HepG2 (cell line): ENCODE measurements at regions not wholly inside any gene's neighbourhood (a gene's known extent, or its start where the extent isn't known, plus 50 kb on each side); places are given as distances from the start of the nearest gene placed in this dataset.

Source experiments
- ATAC-seq: fragments of 200-7000 bp; cut with Tn5 transposase; 3 replicates; pipeline ENCODE4 v1.9.1; 2020; ENCODE audit warnings: mild to moderate bottlenecking, moderate library complexity
- BruUV-seq: library from RNA; stranded (reverse); fragments of 400-500 nt; replicated peaks from 2 replicates; lab custom pipeline; 2021; lab: Mats Ljungman, UMichigan
- CTCF ChIA-PET: fragments of 300-600 bp; formaldehyde crosslinking; extraction: SDS; loops from one replicate; lab custom pipeline; 2021; ENCODE audit warnings: low total read pairs, inconsistent platforms, low intra/inter-chr PET ratio; lab: Yijun Ruan, JAX
- POLR2A ChIA-PET: fragments of 350-600 bp; sonication (Branson Sonifier 250); formaldehyde crosslinking; loops from one replicate; lab custom pipeline; 2020; ENCODE audit warnings: antibody characterized with exemption, inconsistent platforms; lab: Yijun Ruan, JAX
- DNase-seq: peaks from one replicate; pipeline ENCODE4 v3.0.0-alpha.2; 2015; ENCODE audit warnings: low spot score
- FAIRE-seq: peaks from 3 replicates; lab custom pipeline; 2011; peaks lifted over from hg19 to GRCh38; lab: Jason Lieb, UNC
- H2AFZ ChIP-seq: one replicate; pipeline ENCODE4 v1.6.1; 2011; ENCODE audit warnings: low read length, inconsistent platforms
- H3K27ac ChIP-seq: fragments of 300-600 bp; 3 replicates; pipeline ENCODE4 v1.8.0; 2011; ENCODE audit warnings: mixed run types, mild to moderate bottlenecking, mixed read lengths, low read length, inconsistent platforms; ENCODE audit not compliant: insufficient read depth; ENCODE audit errors: extremely low read length
- H3K27me3 ChIP-seq, 2 experiments: fragments of 200-600 bp in 1 of 2; 2 replicates in 1 of 2; 3 replicates in 1 of 2; pipeline versions ENCODE4 v1.6.0 to v1.8.0; 2011; ENCODE audit warnings: low read length in 2 of 2, mild to moderate bottlenecking in 2 of 2, moderate library complexity in 2 of 2, inconsistent platforms in 1 of 2; ENCODE audit not compliant: insufficient read depth in 2 of 2, control insufficient read depth in 1 of 2
- H3K36me3 ChIP-seq, 2 experiments: fragments of 200-600 bp in 1 of 2; replicated peaks in 1 of 2; 2 replicates in 1 of 2; 3 replicates in 1 of 2; pipeline versions ENCODE4 v1.5.1 to v1.8.0; 2011; ENCODE audit warnings: low read length in 2 of 2, inconsistent platforms in 1 of 2; ENCODE audit not compliant: insufficient read depth in 2 of 2, control insufficient read depth in 1 of 2
- H3K4me1 ChIP-seq: 2 replicates; pipeline ENCODE4 v1.5.1; 2012; ENCODE audit warnings: low read length, inconsistent platforms; ENCODE audit not compliant: insufficient read depth
- H3K4me2 ChIP-seq: 2 replicates; pipeline ENCODE4 v1.6.0; 2011; ENCODE audit warnings: low read depth, low read length, inconsistent platforms
- H3K4me3 ChIP-seq, 3 experiments: fragments of 200-600 bp in 1 of 3; sonication (generic), shearing (Covaris generic) in 1 of 3; replicated peaks in 1 of 3; 2 replicates each; pipeline ENCODE4 v1.5.1; 2011 to 2016; ENCODE audit warnings: low read length in 3 of 3, inconsistent platforms in 2 of 3, low read depth in 2 of 3, mild to moderate bottlenecking in 2 of 3, control low read depth in 1 of 3, mixed read lengths in 1 of 3; ENCODE audit not compliant: insufficient read depth in 1 of 3
- H3K79me2 ChIP-seq: one replicate; pipeline ENCODE4 v1.6.1; 2011; ENCODE audit warnings: low read length, inconsistent platforms; ENCODE audit not compliant: insufficient read depth
- H3K9ac ChIP-seq: 2 replicates; pipeline ENCODE4 v1.6.0; 2011; ENCODE audit warnings: mild to moderate bottlenecking, low read depth, low read length, inconsistent platforms; ENCODE audit not compliant: insufficient read depth
- H3K9me3 ChIP-seq: 2 replicates; pipeline ENCODE4 v1.5.1; 2012; ENCODE audit warnings: mild to moderate bottlenecking, low read length
- H4K20me1 ChIP-seq: 2 replicates; pipeline ENCODE4 v1.6.0; 2011; ENCODE audit warnings: inconsistent platforms, mild to moderate bottlenecking, low read length, moderate library complexity; ENCODE audit not compliant: insufficient read depth
- ATF7 ChIP-seq, 2 experiments: fragments of 450-650 bp in 1 of 2; sonication (generic) in 1 of 2; formaldehyde crosslinking in 1 of 2; IDR thresholded peaks; 2 replicates each; pipeline versions ENCODE4 v1.4.0 to v1.6.1; 2016 to 2020; ENCODE audit warnings: antibody characterized with exemption in 1 of 2, mild to moderate bottlenecking in 1 of 2, missing genetic modification reagents in 1 of 2
- BHLHE40 ChIP-seq: IDR thresholded peaks from 2 replicates; pipeline ENCODE4 v1.6.1; 2011; ENCODE audit warnings: low read length, improper control_type of control experiment
- FOXA1 ChIP-seq, 2 experiments: fragments of 450-650 bp in 1 of 2; sonication (generic) in 1 of 2; formaldehyde crosslinking in 1 of 2; IDR thresholded peaks; 2 replicates each; pipeline versions ENCODE4 v1.4.0 to v1.6.1; 2016 to 2020; ENCODE audit warnings: missing genetic modification reagents in 1 of 2
- KDM4B ChIP-seq: sonication (generic); formaldehyde crosslinking; IDR thresholded peaks from 2 replicates; pipeline ENCODE4 v1.4.0; 2020; ENCODE audit warnings: missing genetic modification reagents
- KLF13 ChIP-seq: sonication (generic); formaldehyde crosslinking; IDR thresholded peaks from 2 replicates; pipeline ENCODE4 v1.4.0; 2020; ENCODE audit warnings: mild to moderate bottlenecking, missing genetic modification reagents
- LBX2 ChIP-seq: sonication (generic); formaldehyde crosslinking; IDR thresholded peaks from 2 replicates; pipeline ENCODE4 v1.5.0; 2020; ENCODE audit warnings: missing genetic modification reagents, mild to moderate bottlenecking, borderline replicate concordance
- MAFK ChIP-seq, 2 experiments: IDR thresholded peaks in 1 of 2; conservative IDR thresholded peaks in 1 of 2; 2 replicates each; pipeline ENCODE4 v1.6.1; 2011; ENCODE audit warnings: improper control_type of control experiment in 2 of 2, low read length in 2 of 2
- MEF2D ChIP-seq: sonication (generic); formaldehyde crosslinking; IDR thresholded peaks from 2 replicates; pipeline ENCODE4 v1.5.1; 2020; ENCODE audit warnings: mild to moderate bottlenecking, missing genetic modification reagents
- NFIB ChIP-seq: sonication (generic); formaldehyde crosslinking; IDR thresholded peaks from 2 replicates; pipeline ENCODE4 v1.9.0; 2021; ENCODE audit warnings: missing genetic modification reagents, mild to moderate bottlenecking, borderline replicate concordance
- NFRKB ChIP-seq: fragments of 450-650 bp; IDR thresholded peaks from 2 replicates; pipeline ENCODE4 v1.6.1; 2017
- NR2F2 ChIP-seq: IDR thresholded peaks from 2 replicates; pipeline ENCODE4 v1.6.1; 2012; ENCODE audit warnings: low read depth, inconsistent platforms, borderline replicate concordance
- RORA ChIP-seq: sonication (generic); formaldehyde crosslinking; IDR thresholded peaks from 2 replicates; pipeline ENCODE4 v1.5.0; 2020; ENCODE audit warnings: mild to moderate bottlenecking, missing genetic modification reagents, moderate library complexity
- SATB2 ChIP-seq: sonication (generic); formaldehyde crosslinking; IDR thresholded peaks from 2 replicates; pipeline ENCODE4 v1.5.0; 2020; ENCODE audit warnings: missing genetic modification reagents
- TRIM24 ChIP-seq: sonication (generic); formaldehyde crosslinking; IDR thresholded peaks from 2 replicates; pipeline ENCODE4 v1.8.0; 2022; ENCODE audit warnings: mild to moderate bottlenecking, missing genetic modification reagents
- ZNF446 ChIP-seq: sonication (generic); formaldehyde crosslinking; IDR thresholded peaks from 2 replicates; pipeline ENCODE4 v1.5.0; 2020; ENCODE audit warnings: mild to moderate bottlenecking, missing genetic modification reagents
- ZNF747 ChIP-seq: sonication (generic); formaldehyde crosslinking; IDR thresholded peaks from 2 replicates; pipeline ENCODE4 v1.8.1; 2023; ENCODE audit warnings: missing genetic modification reagents, mild to moderate bottlenecking, borderline replicate concordance
- WGBS: methylation state at CpG from one replicate; pipeline ENCODE4 v1.1.6; 2017; ENCODE audit warnings: low lambda C conversion rate; 5-methylcytosine and 5-hydroxymethylcytosine counted together
- in situ Hi-C: cut with HindIII; loops from 2 replicates; pipeline ENCODE4 v1.10.0; 2017; ENCODE audit warnings: low pct_unique_long_range_greater_than_20kb; ENCODE audit not compliant: extremely low pct_ligation_motif_present
- intact Hi-C: fragments of 100-400 bp; cut with micrococcal nuclease; formaldehyde crosslinking; loops from one replicate; pipeline ENCODE4 v1.10.0; 2022; ENCODE audit not compliant: unreplicated experiment
- TF ChIP-seq, protein P1 (sequence below): sonication (generic); formaldehyde crosslinking; IDR thresholded peaks from 2 replicates; pipeline ENCODE4 v1.4.0; 2020; ENCODE audit warnings: missing genetic modification reagents, borderline replicate concordance
- TF ChIP-seq, protein P2 (sequence below), 2 experiments: sonication (generic) in 1 of 2; formaldehyde crosslinking in 1 of 2; IDR thresholded peaks; 2 replicates each; pipeline versions ENCODE4 v1.4.0 to v1.6.1; 2016 to 2020; ENCODE audit warnings: borderline replicate concordance in 1 of 2, low read depth in 1 of 2, mild to moderate bottlenecking in 1 of 2, missing genetic modification reagents in 1 of 2

GRCh38 chr2:12636837-12637581, 79.7 kb upstream of the TRIB2 start:
- WGBS = 0% methylated on average over 1 of the region's 1 CpG

More at GRCh38 chr2:12636837-12637581, 79.7 kb upstream of the TRIB2 start:
- Histone ChIP-seq H4K20me1 (no peaks in the 10 kb centered on the region), H3K79me2 (no peaks in the 10 kb centered on the region), H3K9me3 (no peaks in the 10 kb centered on the region), H3K4me1 (no peaks in the 10 kb centered on the region), H3K4me3 (no peak overlapping the region), H3K9ac (no peak overlapping the region), H3K36me3 (no peaks in the 10 kb centered on the region), H3K4me2 (no peak overlapping the region), H2AFZ (no peak overlapping the region), H3K27ac (no peak overlapping the region), H3K27me3 (no peaks in the 10 kb centered on the region)
- FAIRE-seq = no peak
- POLR2A ChIA-PET = no interaction called here
- no peak for DNase-seq
- ATAC-seq = no peak
- CTCF ChIA-PET = no interaction called here
- no peak for TF ChIP-seq BHLHE40
- TF ChIP-seq LBX2 (CRISPR knock-in tag) = no peak
- no peak for TF ChIP-seq FOXA1 (IDR thresholded peaks at IDR 0.05)
- no peak for TF ChIP-seq FOXA1 (CRISPR knock-in tag; IDR thresholded peaks at IDR 0.05)
- no peak for TF ChIP-seq SATB2 (CRISPR knock-in tag)
- TF ChIP-seq TRIM24 (CRISPR knock-in tag) = no peak
- no peak for TF ChIP-seq NFIB (CRISPR knock-in tag)
- TF ChIP-seq KDM4B (CRISPR knock-in tag) = no peak
- no peak for TF ChIP-seq NR2F2
- no peak for TF ChIP-seq KLF13 (CRISPR knock-in tag)
- TF ChIP-seq MEF2D (CRISPR knock-in tag) = no peak
- TF ChIP-seq, protein P1, sequence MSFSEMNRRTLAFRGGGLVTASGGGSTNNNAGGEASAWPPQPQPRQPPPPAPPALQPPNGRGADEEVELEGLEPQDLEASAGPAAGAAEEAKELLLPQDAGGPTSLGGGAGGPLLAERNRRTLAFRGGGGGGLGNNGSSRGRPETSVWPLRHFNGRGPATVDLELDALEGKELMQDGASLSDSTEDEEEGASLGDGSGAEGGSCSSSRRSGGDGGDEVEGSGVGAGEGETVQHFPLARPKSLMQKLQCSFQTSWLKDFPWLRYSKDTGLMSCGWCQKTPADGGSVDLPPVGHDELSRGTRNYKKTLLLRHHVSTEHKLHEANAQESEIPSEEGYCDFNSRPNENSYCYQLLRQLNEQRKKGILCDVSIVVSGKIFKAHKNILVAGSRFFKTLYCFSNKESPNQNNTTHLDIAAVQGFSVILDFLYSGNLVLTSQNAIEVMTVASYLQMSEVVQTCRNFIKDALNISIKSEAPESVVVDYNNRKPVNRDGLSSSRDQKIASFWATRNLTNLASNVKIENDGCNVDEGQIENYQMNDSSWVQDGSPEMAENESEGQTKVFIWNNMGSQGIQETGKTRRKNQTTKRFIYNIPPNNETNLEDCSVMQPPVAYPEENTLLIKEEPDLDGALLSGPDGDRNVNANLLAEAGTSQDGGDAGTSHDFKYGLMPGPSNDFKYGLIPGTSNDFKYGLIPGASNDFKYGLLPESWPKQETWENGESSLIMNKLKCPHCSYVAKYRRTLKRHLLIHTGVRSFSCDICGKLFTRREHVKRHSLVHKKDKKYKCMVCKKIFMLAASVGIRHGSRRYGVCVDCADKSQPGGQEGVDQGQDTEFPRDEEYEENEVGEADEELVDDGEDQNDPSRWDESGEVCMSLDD = no peak
- TF ChIP-seq MAFK (conservative IDR thresholded peaks at IDR 0.05 in 1 of 2, IDR thresholded peaks at IDR 0.05 in 1 of 2; ENCODE audit: low read length in 2 of 2) = no peak
- TF ChIP-seq ATF7 (IDR thresholded peaks at IDR 0.05) = no peak
- TF ChIP-seq ATF7 (CRISPR knock-in tag; IDR thresholded peaks at IDR 0.05) = no peak
- TF ChIP-seq ZNF747 (CRISPR knock-in tag) = no peak
- no peak for TF ChIP-seq NFRKB
- no peak for TF ChIP-seq RORA (CRISPR knock-in tag)
- TF ChIP-seq, protein P2, sequence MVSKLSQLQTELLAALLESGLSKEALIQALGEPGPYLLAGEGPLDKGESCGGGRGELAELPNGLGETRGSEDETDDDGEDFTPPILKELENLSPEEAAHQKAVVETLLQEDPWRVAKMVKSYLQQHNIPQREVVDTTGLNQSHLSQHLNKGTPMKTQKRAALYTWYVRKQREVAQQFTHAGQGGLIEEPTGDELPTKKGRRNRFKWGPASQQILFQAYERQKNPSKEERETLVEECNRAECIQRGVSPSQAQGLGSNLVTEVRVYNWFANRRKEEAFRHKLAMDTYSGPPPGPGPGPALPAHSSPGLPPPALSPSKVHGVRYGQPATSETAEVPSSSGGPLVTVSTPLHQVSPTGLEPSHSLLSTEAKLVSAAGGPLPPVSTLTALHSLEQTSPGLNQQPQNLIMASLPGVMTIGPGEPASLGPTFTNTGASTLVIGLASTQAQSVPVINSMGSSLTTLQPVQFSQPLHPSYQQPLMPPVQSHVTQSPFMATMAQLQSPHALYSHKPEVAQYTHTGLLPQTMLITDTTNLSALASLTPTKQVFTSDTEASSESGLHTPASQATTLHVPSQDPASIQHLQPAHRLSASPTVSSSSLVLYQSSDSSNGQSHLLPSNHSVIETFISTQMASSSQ (IDR thresholded peaks at IDR 0.05; ENCODE audit: low read depth) = no peak
- TF ChIP-seq, protein P2 (CRISPR knock-in tag; IDR thresholded peaks at IDR 0.05; ENCODE audit: borderline replicate concordance) = no peak
- no peak for TF ChIP-seq ZNF446
- no TSS peak for BruUV-seq
- intact Hi-C loops (no loop called here), in situ Hi-C loops (no loop called here)
